Effector memory CD4-positive, alpha-beta T cell (primary cell): ENCODE measurements at regions not wholly inside any gene's neighbourhood (a gene's known extent, or its start where the extent isn't known, plus 50 kb on each side); places are given as distances from the start of the nearest gene placed in this dataset.

Source experiments
- DNase-seq, 3 donors: peaks; one replicate each; pipeline ENCODE4 v3.0.0-alpha.2; 2020
- H3K27ac ChIP-seq: 2 replicates; pipeline ENCODE4 v1.7.0; 2013; ENCODE audit warnings: mild to moderate bottlenecking, low read length, moderate library complexity; ENCODE audit not compliant: insufficient read depth, poor library complexity, severe bottlenecking
- H3K27me3 ChIP-seq: replicated peaks from 2 replicates; pipeline ENCODE4 v1.7.0; 2013; ENCODE audit warnings: mild to moderate bottlenecking, low read length; ENCODE audit not compliant: insufficient read depth, control insufficient read depth, poor library complexity, severe bottlenecking
- H3K36me3 ChIP-seq: 2 replicates; pipeline ENCODE4 v1.7.0; 2013; ENCODE audit warnings: mild to moderate bottlenecking, low read length, moderate library complexity; ENCODE audit not compliant: control insufficient read depth, insufficient read depth
- H3K4me1 ChIP-seq: 2 replicates; pipeline ENCODE4 v1.7.0; 2013; ENCODE audit warnings: low read length, mild to moderate bottlenecking; ENCODE audit not compliant: control insufficient read depth, insufficient read depth, poor library complexity, severe bottlenecking
- H3K4me3 ChIP-seq: 2 replicates; pipeline ENCODE4 v1.7.0; 2013; ENCODE audit warnings: low read length, low read depth, mild to moderate bottlenecking; ENCODE audit not compliant: insufficient read depth, poor library complexity, severe bottlenecking
- H3K9me3 ChIP-seq: 2 replicates; pipeline ENCODE4 v1.7.0; 2013; ENCODE audit warnings: mild to moderate bottlenecking, low read length, moderate library complexity; ENCODE audit not compliant: control insufficient read depth

DNA sequence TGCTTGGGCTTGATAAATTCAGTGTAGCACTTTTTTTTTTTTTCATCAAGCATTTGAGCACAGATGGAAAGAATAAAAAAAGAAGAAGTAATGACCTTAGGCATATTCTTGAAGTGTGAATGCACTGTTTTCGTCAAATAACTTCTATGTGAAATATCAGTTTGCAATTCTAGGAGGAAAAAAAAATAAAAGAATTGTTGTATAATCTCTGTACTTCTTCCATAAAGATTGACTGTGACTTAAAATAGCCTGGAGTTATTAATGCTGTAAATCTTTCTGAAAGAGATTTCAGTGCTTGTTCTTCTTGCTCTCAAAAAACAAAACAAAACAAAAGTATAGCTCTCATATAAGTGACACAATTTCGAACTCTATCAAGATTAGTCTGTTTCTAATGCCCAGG lies 536.9 kb upstream of the ZNF608 start:
- Histone ChIP-seq H3K9me3 (no peaks in the 10 kb centered on the region), H3K36me3 (no peaks in the 10 kb centered on the region), H3K27me3 (no peaks in the 10 kb centered on the region), H3K4me3 (no peak overlapping the region), H3K27ac (no peak overlapping the region), H3K4me1 (no peaks in the 10 kb centered on the region)
- no peak for DNase-seq

DNA sequence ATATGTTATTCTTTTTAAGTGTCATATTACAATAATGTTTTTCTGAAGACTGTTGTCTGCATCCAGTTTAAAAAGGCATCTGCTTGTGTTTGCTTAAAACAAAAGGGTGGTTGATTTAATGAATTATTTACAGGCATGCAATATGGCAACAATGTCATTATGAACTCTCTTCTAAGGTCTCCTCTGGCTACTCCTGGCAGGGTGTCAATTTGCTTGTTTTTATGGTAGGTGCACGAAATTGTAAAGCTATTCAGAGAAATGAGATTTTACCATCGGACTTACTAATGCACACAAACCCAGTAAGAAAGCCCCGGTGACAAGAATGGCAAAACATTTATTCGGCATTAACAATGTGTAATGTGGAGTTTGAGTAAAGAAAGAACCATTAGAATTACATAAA lies 539.8 kb upstream of the ZNF608 start:
- Histone ChIP-seq H3K27ac (no peak overlapping the region), H3K4me1 (no peaks in the 10 kb centered on the region), H3K27me3 (no peaks in the 10 kb centered on the region), H3K36me3 (no peaks in the 10 kb centered on the region), H3K4me3 (no peak overlapping the region), H3K9me3 (no peaks in the 10 kb centered on the region)
- DNase-seq: no peak

DNA sequence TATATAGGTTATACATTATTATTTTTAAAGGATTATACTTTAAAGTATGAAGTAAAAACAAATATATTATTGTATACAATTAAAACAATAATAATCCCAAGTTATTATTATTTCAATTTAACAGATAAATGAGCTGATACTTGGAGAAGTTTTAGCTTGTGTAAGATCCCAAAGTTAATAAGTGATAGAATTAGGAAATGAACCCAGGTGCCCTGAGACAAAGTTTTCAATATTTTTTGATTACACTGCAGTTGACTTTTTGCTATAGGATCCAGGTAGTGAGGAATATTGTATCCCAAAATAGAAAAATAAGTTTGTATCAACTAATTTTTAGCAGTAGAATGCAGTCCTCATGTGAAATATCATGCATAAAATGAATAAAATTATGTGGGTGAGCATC lies 543.2 kb upstream of the ZNF608 start:
- H3K4me1 ChIP-seq: no peaks in the 10 kb centered on the region
- no peak for DNase-seq

DNA sequence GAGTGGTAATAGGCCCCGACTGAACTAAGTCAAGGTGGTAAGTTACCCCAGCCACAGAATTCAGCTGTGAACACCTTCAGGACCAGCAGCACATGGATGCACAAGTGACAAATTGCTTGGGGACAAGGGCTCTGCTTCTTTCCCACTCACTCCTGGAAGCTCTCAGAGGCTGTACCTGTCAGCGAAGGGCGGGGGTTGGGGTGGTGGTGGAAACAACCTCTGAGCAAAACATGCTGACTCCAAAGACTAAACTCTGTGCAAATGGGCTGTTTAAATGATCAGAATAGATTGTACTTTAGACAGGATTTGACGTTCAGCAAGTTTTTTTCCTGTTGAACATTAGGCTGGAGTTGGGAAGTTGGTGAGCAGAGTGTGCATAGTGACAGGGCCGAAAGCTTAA lies 544.5 kb upstream of the ZNF608 start:
- no peak overlapping the region for H3K27ac ChIP-seq
- no peaks in the 10 kb centered on the region for H3K27me3 ChIP-seq
- DNase-seq: no peak
- no peaks in the 10 kb centered on the region for H3K36me3 ChIP-seq
- no peak overlapping the region for H3K4me3 ChIP-seq
- no peaks in the 10 kb centered on the region for H3K9me3 ChIP-seq
- no peaks in the 10 kb centered on the region for H3K4me1 ChIP-seq

More for the DNA sequence above, 543.2 kb upstream of the ZNF608 start:
- no peaks in the 10 kb centered on the region for H3K9me3 ChIP-seq
- no peak overlapping the region for H3K4me3 ChIP-seq
- no peaks in the 10 kb centered on the region for H3K27me3 ChIP-seq
- no peaks in the 10 kb centered on the region for H3K36me3 ChIP-seq
- no peak overlapping the region for H3K27ac ChIP-seq

DNA sequence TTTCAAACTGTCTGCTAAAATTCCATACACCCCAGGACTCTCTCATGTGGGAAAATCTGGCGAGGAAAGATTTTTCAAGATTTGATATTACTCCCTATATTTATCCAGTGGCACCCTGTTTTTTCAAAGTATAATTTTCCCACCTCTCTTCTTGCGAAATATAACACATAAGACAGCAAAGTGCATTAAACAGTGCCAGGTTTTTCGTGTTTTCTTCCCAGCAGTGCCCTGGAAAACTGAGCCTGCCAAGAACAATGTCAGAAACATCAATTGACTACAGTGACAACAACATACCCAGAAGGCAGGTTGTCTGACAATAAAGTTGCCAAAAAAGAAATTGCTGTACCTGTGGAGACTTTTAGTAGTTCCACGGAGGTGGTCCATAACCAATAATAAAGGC lies 545.0 kb upstream of the ZNF608 start:
- Histone ChIP-seq H3K27me3 (no peaks in the 10 kb centered on the region), H3K9me3 (no peaks in the 10 kb centered on the region), H3K36me3 (no peaks in the 10 kb centered on the region), H3K27ac (no peak overlapping the region), H3K4me1 (no peaks in the 10 kb centered on the region), H3K4me3 (no peak overlapping the region)
- no peak for DNase-seq

DNA sequence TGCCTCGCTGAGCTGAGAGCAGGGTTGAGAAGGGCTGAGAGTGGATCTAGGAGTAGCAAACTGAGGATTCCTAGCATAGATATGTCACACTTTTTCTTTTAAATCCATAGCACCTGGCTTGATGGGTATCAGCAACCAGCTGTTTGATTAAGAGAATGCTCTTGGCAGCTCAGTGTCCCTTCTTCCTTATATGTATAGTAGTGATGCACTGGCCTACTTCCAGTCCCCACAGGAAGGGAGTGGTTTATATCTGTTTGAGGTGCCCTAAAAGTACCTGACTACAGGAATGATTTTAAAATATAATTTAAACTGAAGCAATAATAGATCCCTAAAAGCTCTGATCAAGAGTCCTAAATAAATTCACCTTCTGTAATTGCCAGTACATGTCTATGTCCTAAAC lies 546.8 kb upstream of the ZNF608 start:
- no peak overlapping the region for H3K4me3 ChIP-seq
- H3K4me1 ChIP-seq: no peaks in the 10 kb centered on the region
- no peak for DNase-seq
- H3K36me3 ChIP-seq: no peaks in the 10 kb centered on the region
- H3K27ac ChIP-seq: no peak overlapping the region
- no peaks in the 10 kb centered on the region for H3K9me3 ChIP-seq
- H3K27me3 ChIP-seq: no peaks in the 10 kb centered on the region

DNA sequence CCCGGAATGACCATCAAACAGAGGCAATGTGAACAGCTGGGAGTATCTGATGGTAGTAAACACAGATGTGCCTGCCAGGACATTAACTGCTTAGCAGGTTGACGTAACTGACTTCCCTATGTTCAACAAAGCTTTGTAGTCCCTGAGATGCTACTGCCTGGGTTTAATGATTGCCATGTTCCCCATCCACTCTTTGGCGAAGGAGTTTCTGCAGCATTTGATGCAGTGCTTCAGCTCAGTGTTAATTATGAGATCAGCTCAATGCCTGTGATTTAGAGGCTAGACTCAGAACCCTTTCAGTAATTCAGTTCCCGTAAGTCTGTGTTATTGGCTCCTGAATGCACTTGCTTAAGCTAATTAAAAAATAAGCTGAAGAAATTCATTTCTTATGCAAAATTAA lies 547.3 kb upstream of the ZNF608 start:
- no peaks in the 10 kb centered on the region for H3K9me3 ChIP-seq
- H3K36me3 ChIP-seq: no peaks in the 10 kb centered on the region
- H3K27ac ChIP-seq: no peak overlapping the region
- H3K4me3 ChIP-seq: no peak overlapping the region
- no peaks in the 10 kb centered on the region for H3K4me1 ChIP-seq
- DNase-seq: no peak
- H3K27me3 ChIP-seq: no peaks in the 10 kb centered on the region

DNA sequence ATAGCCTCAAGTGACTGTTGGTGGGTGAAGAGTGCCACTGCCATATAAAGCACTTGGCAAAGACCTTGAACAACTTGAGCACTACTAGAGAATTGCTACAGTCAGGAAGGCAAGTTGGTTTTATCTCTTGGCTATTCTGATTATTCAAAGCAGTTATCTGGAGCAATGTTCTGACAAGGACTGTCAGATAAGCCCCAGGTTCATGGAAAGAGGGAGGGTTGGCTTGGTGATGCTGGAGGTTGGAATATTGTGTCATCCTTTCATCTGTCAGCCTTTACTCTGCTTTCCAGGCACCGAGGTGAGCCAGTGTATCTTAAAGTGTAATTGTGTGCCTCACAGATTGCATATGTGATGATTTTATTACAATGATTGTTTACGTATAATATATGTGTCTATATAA lies 548.4 kb upstream of the ZNF608 start:
- Histone ChIP-seq H3K27ac (no peak overlapping the region), H3K27me3 (no peaks in the 10 kb centered on the region), H3K36me3 (no peaks in the 10 kb centered on the region), H3K4me3 (no peak overlapping the region), H3K9me3 (no peaks in the 10 kb centered on the region), H3K4me1 (no peaks in the 10 kb centered on the region)
- no peak for DNase-seq

DNA sequence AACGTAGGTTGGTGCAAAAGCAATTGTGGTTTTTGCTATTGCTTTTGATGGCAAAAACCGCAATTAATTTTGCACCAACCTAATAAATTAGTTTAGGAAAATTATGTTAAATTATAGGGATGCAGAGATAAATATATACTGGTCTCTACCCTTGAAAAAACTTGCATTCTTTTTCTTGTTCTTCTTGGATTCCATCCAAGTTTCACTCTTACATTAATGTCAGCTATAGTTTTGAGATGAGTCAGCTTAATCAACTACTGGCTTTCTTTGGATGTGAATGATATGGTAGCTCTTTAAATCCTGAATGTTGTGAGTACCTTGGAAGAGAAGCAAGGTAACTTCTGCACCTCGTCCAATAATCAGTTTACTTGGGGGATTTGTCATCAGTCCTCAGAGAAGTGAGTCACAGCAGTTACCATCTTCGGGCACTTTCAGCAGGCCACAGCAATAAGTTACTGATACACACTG lies 549.0 kb upstream of the ZNF608 start:
- no peak for DNase-seq
- no peaks in the 10 kb centered on the region for H3K27me3 ChIP-seq
- no peaks in the 10 kb centered on the region for H3K9me3 ChIP-seq
- H3K27ac ChIP-seq: no peak overlapping the region
- no peaks in the 10 kb centered on the region for H3K4me1 ChIP-seq
- H3K36me3 ChIP-seq: no peaks in the 10 kb centered on the region
- H3K4me3 ChIP-seq: no peak overlapping the region

DNA sequence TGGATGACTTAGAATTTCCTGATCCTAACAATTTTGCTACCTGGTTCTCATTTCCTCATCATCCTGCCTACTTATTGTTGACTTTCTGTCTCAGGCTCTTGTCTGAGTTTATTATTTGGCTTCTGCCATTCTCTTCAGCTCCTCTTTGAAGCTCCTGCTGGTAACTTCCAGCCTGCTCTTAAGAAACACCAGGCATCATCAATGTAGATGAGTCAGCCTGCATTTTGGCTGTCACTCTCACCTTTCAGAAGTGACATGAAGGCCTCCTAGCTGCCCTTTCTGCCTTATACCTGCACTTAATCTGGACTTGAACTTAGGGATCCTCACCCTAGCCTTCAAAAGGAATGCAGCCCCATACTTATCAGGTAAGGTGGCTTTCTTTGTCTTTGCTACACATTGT lies 551.8 kb upstream of the ZNF608 start:
- Histone ChIP-seq H3K4me1 (no peaks in the 10 kb centered on the region), H3K27ac (no peak overlapping the region), H3K9me3 (no peaks in the 10 kb centered on the region), H3K36me3 (no peaks in the 10 kb centered on the region), H3K27me3 (no peaks in the 10 kb centered on the region), H3K4me3 (no peak overlapping the region)
- no peak for DNase-seq
